Astrocyte (in vitro differentiated cells and primary cell): ENCODE measurements at regions not wholly inside any gene's neighbourhood (a gene's known extent, or its start where the extent isn't known, plus 50 kb on each side); places are given as distances from the start of the nearest gene placed in this dataset.

ENCODE experiments used
- CTCF ChIP-seq: IDR thresholded peaks from 2 replicates; pipeline ENCODE4 v1.5.1; 2011; ENCODE audit warnings: low read depth, mild to moderate bottlenecking, inconsistent platforms, low read length, moderate library complexity; ENCODE audit not compliant: insufficient read depth
- EZH2 ChIP-seq: IDR thresholded peaks from 2 replicates; pipeline ENCODE4 v1.6.1; 2012; ENCODE audit warnings: mild to moderate bottlenecking, low read length, inconsistent platforms; ENCODE audit not compliant: insufficient read depth

GRCh38 chrX:123121241-123121640, 62.8 kb upstream of the GRIA3 start:
- TF ChIP-seq EZH2: no peak
- TF ChIP-seq CTCF: no peak
